NCI-H2029 treated with DMSO at 0.1 percent for 48 hours (cell line): ENCODE measurements at regions not wholly inside any gene's neighbourhood (a gene's known extent, or its start where the extent isn't known, plus 50 kb on each side); places are given as distances from the start of the nearest gene placed in this dataset.
"Not testable (repeated sequence)": the region's sequence is repeated elsewhere in the genome, so short reads cannot be mapped to it uniquely, and the experiment has no call there.

ENCODE experiments used
- DNase-seq: peaks from one replicate; lab custom pipeline; 2025; lab: John Stamatoyannopoulos, UW

DNA sequence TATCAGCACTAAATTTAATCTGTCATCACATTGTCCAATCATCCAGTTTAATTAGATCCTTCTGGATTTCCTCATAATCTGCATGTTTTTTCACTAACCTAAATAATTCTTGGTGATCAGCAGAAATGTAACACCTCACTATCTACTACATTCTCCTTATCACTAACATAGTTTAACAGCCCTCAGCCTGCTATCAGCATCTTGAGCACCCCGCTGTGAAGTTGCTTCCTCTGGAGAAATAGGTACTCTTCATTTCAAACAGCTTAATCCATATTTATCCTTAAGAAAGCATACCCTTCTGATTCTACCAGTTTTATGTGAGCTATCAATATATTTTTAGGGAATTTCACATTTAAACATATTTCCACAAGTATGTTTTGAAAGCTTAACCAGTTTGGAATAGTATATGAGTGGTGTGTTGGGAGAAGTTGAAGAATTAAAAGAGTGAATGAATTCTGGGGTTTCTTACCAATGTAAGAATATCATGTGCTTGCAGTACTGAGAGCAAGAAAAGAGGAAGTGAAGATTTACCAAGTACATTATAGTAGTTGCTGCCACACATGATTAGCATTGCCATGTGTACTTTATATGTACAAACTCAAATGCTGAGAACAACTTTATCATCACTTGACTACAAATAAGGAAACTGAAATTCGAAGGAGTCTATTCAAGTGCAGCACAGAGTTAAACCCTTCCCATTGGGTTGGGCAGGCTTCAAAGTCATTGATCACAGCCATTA is 771.1 kb upstream of the ADGRL4 start:
- DNase-seq: no peak

- no peak for DNase-seq
These were observed 768.9 kb upstream of the ADGRL4 start for GRCh38 chr1:79775402-79775801.

- no peak for DNase-seq
These were observed 766.9 kb upstream of the ADGRL4 start for GRCh38 chr1:79773385-79773784.

DNA sequence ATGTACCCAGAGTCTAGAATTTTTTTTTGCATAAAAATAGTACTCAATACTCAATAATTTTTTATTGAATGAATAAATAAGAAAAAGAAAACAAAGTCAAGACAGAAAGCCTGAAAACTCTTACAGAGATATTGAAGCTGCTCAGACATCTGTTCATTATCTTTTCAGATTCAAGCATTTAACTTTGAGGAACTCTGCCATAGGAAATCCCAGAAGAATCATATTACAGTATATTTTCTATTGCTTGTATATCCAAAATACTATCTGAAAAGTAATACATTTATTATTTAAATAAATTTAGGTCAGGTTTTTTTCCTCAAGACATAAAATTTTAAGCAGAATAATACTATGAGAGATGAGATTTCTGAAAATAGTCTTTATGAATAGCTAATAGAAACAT is 755.9 kb upstream of the ADGRL4 start:
- no peak for DNase-seq

DNA sequence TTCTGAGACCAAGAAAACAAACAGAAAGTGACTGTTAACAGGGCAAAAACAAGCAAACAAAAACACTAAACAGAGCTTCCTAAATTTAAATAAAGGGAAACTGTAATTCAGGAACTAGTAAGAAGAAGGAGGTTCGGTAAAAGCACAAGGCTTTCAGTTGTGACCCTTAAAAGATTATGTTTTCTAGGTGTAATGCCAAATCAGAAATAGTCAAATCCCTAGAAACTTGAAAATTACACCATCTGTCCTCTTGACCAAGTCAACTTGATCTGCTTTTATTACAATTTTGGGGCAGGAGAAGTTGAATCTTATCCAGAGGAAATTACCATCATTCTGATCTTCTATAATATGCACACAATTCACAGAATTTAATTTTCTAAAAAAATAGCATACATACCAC is 754.0 kb upstream of the ADGRL4 start:
- no peak for DNase-seq

GRCh38 chr1:79749607-79750006 is 743.1 kb upstream of the ADGRL4 start:
- no peak for DNase-seq

DNA sequence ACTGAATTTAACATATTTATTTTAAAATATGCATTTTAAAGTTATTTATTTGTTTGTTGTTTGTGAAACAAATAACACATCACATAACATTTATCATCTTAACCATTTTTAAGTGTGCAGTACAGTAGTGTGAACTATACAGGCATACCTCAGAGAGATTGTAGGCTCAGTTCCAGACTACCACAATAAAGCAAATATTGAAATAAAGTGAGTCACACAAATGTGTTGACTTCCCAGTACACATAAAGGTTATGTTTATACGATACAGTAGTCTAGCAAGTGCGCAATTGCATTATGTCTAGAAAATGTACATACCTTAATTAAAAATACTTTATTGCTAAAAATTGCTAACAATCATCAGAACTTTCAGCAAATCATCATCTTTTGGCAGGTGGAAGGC is 739.4 kb upstream of the ADGRL4 start:
- DNase-seq: peak; percentile 32

- DNase-seq: no peak
These were observed 738.2 kb upstream of the ADGRL4 start for GRCh38 chr1:79744746-79745145.

DNA sequence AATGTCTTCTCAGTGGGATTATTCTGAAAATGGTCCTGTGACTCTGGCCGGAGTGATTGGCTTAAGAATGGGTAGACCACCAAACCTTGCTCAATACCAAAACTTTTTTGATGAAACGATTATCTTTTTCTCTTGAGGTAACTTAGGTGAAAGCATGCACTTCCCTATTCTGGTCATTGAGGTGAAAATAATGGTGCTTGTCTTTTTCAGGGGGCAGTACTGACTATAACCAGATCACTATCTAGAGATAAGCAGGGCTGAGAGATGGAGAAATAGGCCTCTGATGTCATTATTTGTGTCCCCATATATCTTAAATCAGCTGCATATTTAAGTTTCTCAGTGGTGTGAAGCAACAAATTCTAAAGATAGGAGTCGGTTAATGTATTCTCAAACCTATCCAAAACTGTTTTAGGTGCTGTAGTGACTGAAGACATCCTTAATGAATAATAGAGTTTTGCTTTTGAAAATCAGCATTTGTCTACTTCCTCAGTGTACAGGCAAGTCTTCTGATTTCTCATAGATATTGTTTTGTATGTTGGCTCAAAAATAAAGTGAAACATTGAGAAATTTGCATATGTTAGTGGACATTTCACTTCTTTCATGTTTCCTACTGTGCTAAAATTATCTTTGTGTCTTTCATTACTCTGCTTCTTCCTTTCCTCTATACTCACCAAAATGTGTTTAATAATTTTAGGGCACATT is 735.3 kb upstream of the ADGRL4 start:
- DNase-seq: no peak

GRCh38 chr1:79738101-79738500 is 731.6 kb upstream of the ADGRL4 start:
- no peak for DNase-seq

DNA sequence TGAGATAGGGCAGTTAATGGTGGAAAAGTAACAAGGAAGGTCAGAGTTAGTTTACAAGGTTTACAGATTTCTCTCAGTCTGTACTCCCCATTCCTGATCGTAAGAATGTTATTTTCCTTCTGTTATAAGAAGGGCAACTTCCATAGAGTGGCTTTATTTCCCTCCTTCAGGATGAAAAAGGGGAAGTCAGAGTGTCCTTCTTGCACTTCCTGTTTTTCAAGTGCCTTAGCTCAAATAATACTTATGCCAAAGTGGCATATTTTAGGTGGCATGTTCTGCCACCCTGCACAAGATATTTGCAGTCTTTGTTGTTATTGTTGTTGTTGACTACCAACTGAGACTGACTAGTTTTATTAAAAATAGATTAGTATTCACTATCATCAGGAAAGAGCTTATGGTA is 730.7 kb upstream of the ADGRL4 start:
- DNase-seq: no peak

DNA sequence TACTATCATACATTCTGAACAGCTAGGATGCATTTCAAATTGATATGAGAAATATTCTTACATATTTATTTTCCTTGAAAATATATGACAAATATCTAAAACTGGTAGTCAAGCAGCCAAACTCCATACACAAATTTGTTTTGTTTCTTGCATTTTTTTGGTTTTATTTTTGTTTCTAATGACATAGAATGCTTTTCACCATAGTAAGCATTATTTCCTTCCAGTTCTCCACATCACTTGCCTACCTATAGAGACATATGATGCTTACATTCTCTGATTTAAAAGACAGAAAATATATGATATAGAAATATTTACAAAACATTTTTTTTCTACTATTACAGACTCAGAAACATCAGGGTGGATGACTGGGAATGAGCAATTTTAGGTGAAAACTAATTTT is 726.4 kb upstream of the ADGRL4 start:
- no peak for DNase-seq

DNA sequence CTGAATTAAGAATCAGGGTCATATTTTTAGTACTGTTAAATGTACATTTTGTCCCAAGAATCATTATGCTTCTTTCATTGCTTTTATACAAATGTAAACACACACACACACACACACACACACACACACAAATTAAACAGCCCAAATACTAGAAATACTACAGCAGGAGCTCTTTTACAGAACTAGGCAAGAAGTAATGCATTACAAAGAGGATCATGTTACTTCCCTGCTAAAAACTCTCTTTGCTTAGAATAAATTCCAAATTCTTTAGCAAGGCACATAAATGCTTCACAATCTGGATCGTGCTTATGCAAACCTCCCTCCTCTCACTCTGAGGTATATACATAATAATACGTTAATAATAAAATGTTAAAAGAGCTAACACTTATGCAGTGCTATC is 720.4 kb upstream of the ADGRL4 start:
- DNase-seq: no peak

DNA sequence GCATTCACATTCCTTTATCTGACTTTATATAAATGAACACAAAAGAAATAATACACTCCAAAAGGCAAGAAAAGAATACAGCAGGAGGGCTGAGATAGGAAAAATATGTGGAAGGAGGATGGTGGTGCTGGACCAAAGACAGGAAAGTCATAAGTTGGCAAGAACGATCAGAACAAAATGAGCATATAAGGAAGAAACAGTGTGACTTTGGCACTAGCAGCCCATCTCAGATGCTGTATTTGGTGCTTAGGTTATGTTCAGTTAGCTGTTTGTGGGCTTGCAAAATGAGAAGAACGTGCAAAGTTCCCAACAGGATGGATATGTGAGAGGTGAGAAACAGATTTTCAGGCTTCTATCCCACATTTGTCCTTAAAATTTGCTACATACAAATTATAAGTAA is 719.8 kb upstream of the ADGRL4 start:
- DNase-seq: no peak

- DNase-seq: no peak
These were observed 709.9 kb upstream of the ADGRL4 start for GRCh38 chr1:79716447-79716846.

DNA sequence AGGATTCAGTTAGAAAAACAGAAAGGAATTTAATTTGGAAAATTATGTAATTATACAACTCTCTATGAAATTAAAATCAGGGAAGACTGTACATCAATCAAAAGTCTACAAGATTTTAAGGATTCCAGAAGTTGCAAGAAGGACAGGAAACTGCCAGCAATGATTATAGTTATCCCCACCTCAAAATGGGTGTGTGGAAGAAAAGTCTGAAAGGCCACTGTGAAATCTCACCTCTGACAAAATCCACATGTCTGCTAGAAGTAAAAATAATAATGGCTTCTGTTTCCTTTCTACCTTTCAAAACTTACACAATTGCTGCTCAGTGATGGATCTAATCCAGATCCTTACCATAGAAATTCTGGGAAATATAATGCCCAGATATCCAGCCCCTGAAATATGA is 708.1 kb upstream of the ADGRL4 start:
- DNase-seq: no peak

- DNase-seq: no peak
These were observed 704.5 kb upstream of the ADGRL4 start for GRCh38 chr1:79711001-79711431.

GRCh38 chr1:79708646-79709265 is 702.2 kb upstream of the ADGRL4 start:
- no peak for DNase-seq

DNA sequence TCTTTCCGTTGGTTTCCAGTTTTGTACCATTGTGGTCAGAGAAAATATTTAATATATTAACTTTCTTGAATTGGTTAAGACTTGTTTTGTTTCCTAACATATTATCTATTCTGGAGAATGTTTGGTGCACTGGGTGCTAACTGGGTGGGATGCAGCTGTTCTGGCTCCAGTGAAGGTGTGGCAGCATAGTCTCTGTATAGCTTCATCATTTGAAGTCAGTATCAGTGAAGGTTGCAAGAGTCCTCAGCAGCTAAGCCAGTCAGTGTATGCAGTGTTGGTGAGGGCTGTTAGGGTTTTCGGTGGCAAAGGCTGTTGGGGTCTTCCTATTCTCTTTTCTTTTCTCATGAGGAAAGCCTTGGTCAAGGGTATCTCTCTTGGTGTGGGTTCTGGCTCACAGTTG is 698.7 kb upstream of the ADGRL4 start:
- DNase-seq: no peak

DNA sequence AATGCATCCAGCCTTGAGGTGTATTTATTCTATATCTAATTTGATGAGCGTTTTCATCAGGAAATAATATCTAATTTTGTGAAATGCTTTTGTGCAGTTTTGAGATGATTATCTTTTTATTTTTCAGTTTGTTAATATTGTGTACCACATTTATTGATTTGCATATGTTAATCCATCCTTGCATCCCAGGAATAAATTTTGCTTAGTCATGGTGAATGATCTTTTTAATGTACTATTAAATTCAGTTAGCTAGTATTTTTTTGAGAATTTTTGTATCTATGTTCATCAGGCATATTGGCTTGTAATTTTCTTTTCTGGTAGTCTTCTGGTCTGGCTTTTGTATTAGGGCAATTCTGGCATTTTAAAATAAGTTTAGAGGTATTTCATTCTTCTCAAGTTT is 697.5 kb upstream of the ADGRL4 start:
- no peak for DNase-seq

- not testable (repeated sequence) for DNase-seq
These were observed 695.9 kb upstream of the ADGRL4 start for GRCh38 chr1:79702336-79702999.

DNA sequence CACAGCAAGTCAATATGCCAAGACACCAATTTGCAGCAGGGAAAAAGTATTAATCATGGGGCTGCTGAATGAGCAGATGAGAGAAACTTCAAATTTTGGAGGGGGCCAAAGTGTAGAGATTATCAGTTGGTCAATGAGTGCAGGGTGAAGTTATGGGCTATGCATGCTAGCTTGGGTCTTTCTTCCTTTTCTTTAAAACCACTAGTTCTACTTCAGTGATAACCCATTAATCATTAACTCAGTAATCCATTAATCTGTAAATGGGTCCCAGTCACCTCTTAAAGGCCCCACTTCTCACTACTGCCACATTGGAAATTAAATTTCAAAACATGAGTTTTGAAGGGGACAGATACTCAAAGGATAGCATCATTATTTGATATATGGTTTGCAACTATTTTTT is 688.6 kb upstream of the ADGRL4 start:
- no peak for DNase-seq

- no peak for DNase-seq
These were observed 687.7 kb upstream of the ADGRL4 start for GRCh38 chr1:79694241-79694640.
